Fibroblast of peridontal ligament (primary cell): ENCODE measurements at regions not wholly inside any gene's neighbourhood (a gene's known extent, or its start where the extent isn't known, plus 50 kb on each side); places are given as distances from the start of the nearest gene placed in this dataset.

ENCODE experiments used
- DNase-seq: peaks from one replicate; pipeline ENCODE4 v3.0.0-alpha.2; 2010; ENCODE audit errors: extremely low read depth

DNA sequence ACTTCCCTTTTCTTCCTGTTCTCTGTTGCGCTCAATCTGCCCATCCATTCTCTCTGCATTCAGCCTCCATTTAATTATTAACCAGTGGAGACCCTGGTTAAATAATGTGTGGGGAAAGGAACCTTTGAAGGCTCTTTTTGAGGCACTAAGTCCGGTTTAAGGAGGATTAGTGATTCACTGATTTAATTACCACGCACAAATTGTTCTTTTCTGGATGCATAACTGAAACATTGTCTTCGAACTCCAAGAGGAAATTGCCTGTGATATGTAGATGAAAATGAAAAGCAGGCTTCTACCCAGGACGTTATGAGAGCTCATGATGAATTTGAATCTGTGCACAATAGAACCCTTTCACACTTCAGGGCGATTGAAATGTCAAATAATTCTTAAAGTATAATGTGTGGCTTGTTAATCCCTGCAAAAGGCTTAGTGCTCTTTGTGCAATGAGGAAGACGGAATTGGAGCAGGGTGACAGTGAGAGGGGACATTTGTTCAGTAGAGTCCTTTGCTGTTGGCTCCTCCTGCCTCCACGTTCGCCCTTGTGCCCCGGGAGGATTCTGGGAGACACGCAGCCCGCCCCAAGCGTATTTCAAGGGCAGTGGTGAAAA, 51.1 kb upstream of the ZNF236 start:
- no peak for DNase-seq

DNA sequence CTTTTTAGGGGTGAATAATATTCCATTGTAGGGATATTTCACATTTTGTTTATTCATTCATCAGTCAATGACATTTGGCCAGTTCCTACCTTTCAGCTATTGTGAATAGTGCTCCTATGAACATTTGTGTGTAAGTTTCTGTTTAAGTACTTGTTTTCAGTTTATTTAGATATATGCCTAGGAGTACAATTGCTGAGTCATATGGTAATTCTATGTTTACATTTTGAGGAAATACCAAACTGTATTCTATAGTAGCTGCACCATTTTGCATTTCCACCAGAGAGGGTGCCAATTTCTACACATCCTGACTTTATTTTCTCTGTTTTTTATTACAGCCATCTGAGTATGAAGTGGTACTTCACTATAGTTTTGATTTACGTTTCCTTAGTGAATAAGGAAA, 54.4 kb upstream of the ZNF236 start:
- DNase-seq, result no peak

GRCh38 chr18:76766429-76766828, 55.9 kb upstream of the ZNF236 start:
- DNase-seq, result no peak

- no peak for DNase-seq
These were observed 56.7 kb upstream of the ZNF236 start for GRCh38 chr18:76765649-76766048.

DNA sequence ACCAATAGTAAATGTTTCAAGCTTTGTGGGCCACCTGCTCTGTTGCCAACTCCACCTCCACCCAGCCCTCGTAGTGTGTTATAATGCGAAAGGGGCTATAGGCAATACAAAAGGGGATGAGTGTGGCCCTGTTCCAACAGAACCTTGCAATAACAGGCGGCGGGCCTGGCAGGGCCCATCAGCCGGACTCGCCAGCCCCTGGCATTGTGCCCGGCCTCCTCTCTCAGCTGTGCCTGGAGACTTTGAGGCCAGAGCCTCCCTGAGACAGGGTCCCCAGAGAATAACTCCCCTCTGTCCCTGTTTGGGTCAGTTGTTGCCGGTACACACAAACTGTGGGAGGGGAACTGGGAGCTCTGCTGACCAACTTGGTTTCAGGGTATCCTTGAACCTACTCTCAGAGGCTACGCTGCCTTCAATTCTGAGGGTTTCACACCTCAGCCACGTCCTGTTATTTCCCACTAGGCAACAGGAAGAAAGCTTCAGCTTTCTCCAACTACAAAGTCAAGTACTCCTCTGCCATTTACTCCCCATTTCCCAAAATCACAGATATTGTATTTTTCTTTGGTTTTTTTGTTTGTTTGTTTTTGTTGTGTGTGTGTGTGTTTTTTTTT, 58.0 kb upstream of the ZNF236 start:
- DNase-seq, result no peak

DNA sequence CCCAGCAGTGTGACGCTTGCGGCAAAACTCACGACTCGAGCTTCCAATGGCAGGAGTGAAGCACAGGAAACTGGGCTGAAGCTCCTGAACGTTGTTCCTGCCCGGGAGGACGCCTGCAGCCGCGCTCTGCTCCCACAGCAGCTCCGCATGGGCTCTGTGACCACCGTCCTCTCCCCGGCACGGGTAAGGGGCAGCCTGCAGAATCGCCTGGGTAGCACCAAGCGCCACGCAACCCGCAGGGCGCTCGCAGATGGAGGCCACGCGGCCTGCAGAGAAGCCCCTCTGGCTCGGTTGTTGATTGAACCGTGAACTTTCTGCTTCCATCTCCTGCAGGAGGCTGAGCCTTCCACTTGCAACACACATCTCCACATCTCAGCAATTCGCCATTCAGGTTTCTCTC, 63.3 kb upstream of the ZNF236 start:
- no peak for DNase-seq

DNA sequence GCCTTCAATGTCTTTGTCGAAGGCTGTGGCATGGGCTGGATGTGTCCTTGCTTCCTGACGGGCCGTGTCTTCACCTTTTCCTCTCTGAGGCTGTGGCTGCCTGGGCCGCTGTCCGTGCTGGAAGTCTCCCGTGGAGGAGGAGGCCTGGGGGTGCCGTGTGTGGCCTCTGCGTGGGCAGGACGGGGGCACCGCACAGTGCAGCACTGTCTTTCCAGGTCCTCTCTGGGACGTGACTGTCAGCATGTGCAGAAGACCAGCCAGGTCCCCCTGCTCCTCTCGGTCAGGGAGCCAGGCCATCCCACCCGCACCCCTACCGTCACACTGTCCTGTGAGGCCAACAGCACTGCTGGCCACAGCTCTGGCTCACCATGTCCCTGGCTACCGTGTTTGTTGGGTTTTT, 64.4 kb upstream of the ZNF236 start:
- no peak for DNase-seq

GRCh38 chr18:76757335-76757734, 65.0 kb upstream of the ZNF236 start:
- no peak for DNase-seq

GRCh38 chr18:76756531-76757253, 65.7 kb upstream of the ZNF236 start:
- no peak for DNase-seq

DNA sequence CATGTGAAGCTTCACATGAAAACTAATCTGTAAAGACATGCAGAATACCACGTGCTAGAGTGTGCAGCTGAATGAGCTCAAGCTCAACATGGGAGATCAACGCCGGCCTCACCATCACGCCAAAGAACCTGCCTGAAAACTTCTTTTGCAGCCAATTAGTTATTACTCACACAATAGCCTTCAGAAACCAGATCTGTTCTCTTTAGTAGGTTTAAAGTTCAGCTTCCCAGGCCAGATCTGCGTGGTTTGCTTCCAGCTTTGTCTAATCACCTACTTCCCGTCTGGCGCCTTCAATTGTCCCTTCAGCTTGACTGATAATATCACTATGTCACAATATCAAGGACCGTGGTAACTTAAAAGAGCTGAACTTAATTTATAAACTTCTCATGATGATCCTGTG, 68.0 kb upstream of the ZNF236 start:
- no peak for DNase-seq

DNA sequence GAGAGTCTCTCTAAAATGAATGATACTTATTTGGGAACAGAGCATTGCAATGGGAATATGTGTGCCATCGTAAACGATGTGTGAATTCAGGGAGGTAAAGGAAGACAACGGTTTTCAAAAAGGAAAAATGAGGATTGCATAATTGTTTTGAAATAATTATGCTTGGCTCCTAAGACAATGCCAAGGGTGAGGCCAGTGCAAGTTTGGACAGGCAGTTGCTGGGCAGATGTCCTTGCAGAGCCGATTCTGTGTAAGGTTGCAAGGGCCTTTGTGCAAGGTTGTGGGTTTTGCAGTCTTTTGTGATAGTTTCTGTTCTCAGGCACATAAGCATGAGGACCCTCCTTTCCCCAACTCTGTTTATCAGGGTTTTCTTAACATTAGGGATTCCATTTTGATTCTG, 70.0 kb upstream of the ZNF236 start:
- no peak for DNase-seq

DNA sequence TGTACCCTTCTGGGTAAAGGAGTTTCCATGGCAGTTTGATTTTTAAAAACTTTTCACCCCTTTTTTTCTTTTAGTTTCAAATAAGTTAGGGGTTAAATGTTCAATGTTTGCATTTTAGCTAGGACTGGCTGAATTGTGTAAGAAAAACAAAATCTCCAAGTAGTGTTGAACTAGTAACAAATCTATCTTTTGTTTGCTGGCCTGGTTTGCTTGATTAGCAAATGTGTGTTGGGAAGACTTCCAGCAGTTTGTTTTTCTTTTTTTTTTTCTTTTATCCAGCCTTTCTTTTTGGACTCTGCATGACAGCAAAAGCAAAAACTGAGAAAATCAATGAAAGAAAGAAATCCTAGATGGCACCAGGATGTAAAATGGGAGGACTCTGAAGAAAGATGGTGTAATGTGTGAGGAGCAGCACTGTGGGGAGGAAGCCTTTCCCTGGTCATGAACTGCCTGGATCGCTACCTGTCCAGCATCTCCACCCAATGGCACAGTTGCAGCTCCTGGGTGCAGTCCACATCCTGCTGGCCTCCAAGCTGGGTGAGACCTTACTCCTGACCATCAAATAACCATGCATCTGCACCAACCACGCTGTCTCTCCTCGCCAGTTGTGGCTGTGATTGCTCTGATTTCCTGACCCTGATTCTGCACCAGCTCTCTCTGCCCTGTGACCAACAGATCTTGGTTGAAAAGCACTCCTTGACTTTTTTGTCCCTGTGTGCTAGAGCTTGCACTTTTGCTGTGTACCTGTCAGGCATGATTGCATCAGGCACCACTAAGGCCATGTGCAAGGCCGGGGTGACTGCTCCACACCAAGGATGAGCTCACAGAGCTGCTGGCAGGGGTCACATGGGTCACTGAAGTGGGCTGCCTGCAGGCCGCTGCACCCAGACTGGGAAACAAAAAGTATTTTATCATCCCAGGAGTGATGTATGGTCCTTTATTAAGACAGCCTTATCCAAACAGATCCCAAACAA, 71.2 kb upstream of the ZNF236 start:
- DNase-seq, result no peak

DNA sequence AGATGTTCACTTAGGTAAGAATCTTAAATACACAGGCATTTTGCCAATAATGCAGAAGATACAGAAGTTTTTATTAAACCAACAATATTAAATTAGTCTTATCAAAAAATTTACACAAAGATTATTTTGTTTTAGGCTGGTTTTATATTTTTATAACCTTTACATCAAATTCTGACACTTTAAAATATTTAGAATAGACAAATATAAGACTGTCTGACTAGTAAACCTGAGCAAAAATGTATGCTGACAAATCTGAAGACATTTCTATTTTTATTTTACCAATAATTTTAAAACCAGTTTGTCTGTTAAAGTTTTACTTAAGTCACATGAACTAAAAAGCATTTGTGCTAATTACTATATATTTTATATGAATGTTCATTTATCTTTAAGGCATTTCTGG, 72.1 kb upstream of the ZNF236 start:
- DNase-seq, result no peak

DNA sequence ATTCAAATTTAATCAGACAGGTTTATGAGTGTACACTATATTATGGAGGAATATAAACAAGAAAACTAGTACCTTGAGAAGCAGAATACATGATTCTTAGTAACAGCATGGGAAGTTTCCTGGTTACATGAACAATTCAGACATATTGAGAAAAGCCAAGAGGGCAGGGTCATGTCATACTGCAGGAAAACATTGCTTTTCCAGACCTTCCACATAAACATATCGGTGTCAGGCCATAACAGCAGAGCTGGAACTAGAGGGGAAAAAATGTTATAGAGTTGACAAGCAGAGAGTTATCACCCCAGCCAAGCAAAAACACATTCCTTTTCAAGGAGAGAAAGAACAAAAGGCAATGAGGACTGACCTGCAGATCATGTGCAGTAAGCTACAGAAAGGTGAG, 74.7 kb upstream of the ZNF236 start:
- no peak for DNase-seq

- DNase-seq, result no peak
These were observed 81.0 kb upstream of the ZNF236 start for GRCh38 chr18:76741346-76741745.

GRCh38 chr18:76736309-76736708, 86.0 kb upstream of the ZNF236 start:
- no peak for DNase-seq

- no peak for DNase-seq
These were observed 91.5 kb upstream of the ZNF236 start for GRCh38 chr18:76730901-76731300.

DNA sequence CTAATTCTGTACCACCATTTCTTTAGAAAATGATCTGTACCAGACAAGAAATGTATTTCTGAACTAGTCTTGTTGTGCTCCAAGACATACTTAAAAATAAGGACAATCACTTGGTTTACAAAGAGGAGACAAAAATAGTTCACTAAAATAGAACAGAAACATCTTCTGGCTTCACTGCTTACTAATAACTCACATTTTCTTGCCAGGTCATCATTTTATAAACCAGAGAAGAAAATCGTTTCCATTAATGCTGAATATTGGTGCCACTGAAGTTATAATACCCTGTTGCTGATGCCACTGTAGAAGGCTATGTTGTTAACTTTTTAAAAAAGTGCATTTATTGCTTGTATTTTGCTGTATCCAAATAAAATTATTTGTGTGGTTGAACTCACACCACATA, 94.8 kb upstream of the ZNF236 start:
- no peak for DNase-seq

DNA sequence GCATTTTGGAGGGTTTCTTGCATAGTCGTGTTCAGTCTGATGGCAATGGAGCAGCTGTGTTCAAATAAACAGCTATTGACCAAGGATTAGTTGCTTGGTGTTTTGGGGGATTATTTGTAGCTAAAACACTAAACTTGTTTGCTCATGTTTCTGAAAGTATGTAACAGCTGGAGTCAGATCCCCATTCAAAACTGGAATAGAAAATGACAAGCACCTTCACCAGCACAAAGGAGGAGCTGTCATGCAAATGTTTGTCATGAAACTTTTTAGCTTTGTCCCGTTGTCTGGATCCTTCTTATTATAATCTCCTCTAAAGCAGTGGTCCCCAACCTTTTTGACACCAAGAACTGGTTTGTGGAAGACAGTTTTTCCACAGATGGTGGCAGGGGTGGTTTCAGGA, 96.9 kb upstream of the ZNF236 start:
- DNase-seq, result no peak

GRCh38 chr18:76722224-76723061, 99.9 kb upstream of the ZNF236 start:
- DNase-seq, result no peak
